GM23338 (cell line): ENCODE measurements at regions not wholly inside any gene's neighbourhood (a gene's known extent, or its start where the extent isn't known, plus 50 kb on each side); places are given as distances from the start of the nearest gene placed in this dataset.

Experiments
- ATAC-seq: fragments of 200-7000 bp; cut with Tn5 transposase; 3 replicates; pipeline ENCODE4 v1.9.1; 2020
- DNase-seq: peaks from one replicate; pipeline ENCODE4 v3.0.0-alpha.2; 2015; ENCODE audit warnings: low spot score
- H2AFZ ChIP-seq: fragments of 200-600 bp; sonication (generic); 2 replicates; pipeline ENCODE4 v1.8.0; 2016; ENCODE audit warnings: antibody characterized with exemption, mild to moderate bottlenecking, moderate library complexity
- H3F3A ChIP-seq: fragments of 200-600 bp; sonication (generic); replicated peaks from 2 replicates; pipeline ENCODE4 v1.8.0; 2017; ENCODE audit warnings: antibody characterized with exemption, mixed run types, low read depth
- H3K27ac ChIP-seq: fragments of 200-600 bp; sonication (generic); 2 replicates; pipeline ENCODE4 v1.6.1; 2016; ENCODE audit warnings: low read depth
- H3K27me3 ChIP-seq: fragments of 200-600 bp; sonication (generic); 2 replicates; pipeline ENCODE4 v1.8.0; 2016; ENCODE audit warnings: mild to moderate bottlenecking, mixed run types, moderate library complexity; ENCODE audit not compliant: insufficient read depth
- H3K36me3 ChIP-seq: fragments of 200-600 bp; sonication (generic); 2 replicates; pipeline ENCODE4 v1.8.0; 2016; ENCODE audit warnings: mild to moderate bottlenecking; ENCODE audit not compliant: insufficient read depth
- H3K4me1 ChIP-seq: fragments of 200-600 bp; sonication (generic); 2 replicates; pipeline ENCODE4 v1.8.0; 2016; ENCODE audit warnings: mild to moderate bottlenecking, moderate library complexity; ENCODE audit not compliant: insufficient read depth
- H3K4me2 ChIP-seq: fragments of 200-600 bp; sonication (generic); 2 replicates; pipeline ENCODE4 v1.7.1; 2017; ENCODE audit warnings: mixed run types
- H3K4me3 ChIP-seq: fragments of 200-600 bp; sonication (generic); 2 replicates; pipeline ENCODE4 v1.6.1; 2016; ENCODE audit warnings: mixed run types
- H3K79me2 ChIP-seq: fragments of 200-600 bp; sonication (generic); replicated peaks from 2 replicates; pipeline ENCODE4 v1.8.0; 2017; ENCODE audit warnings: mild to moderate bottlenecking; ENCODE audit not compliant: insufficient read depth
- H3K9me2 ChIP-seq: fragments of 200-600 bp; sonication (generic); 2 replicates; pipeline ENCODE4 v1.8.0; 2017; ENCODE audit not compliant: insufficient read depth
- H4K20me1 ChIP-seq: fragments of 200-600 bp; sonication (generic); replicated peaks from 2 replicates; pipeline ENCODE4 v1.8.0; 2017; ENCODE audit warnings: mild to moderate bottlenecking; ENCODE audit not compliant: insufficient read depth
- H3K27ac Mint-ChIP-seq: 2 replicates; pipeline ENCODE4 v1.8.0; 2020; ENCODE audit warnings: inconsistent platforms, mild to moderate bottlenecking, moderate library complexity, mixed read lengths
- H3K27me3 Mint-ChIP-seq: 3 replicates; pipeline ENCODE4 v1.8.0; 2022; ENCODE audit warnings: low read depth, mild to moderate bottlenecking, moderate library complexity, mixed read lengths, inconsistent platforms; ENCODE audit not compliant: insufficient read depth, poor library complexity
- H3K36me3 Mint-ChIP-seq: 3 replicates; pipeline ENCODE4 v1.8.0; 2021; ENCODE audit warnings: low read depth, mild to moderate bottlenecking, inconsistent platforms, moderate library complexity, mixed read lengths
- H3K4me1 Mint-ChIP-seq: 3 replicates; pipeline ENCODE4 v1.8.0; 2020; ENCODE audit warnings: mild to moderate bottlenecking, inconsistent platforms, mixed read lengths
- H3K4me3 Mint-ChIP-seq: 3 replicates; pipeline ENCODE4 v1.8.0; 2021; ENCODE audit warnings: moderate library complexity, mild to moderate bottlenecking, inconsistent platforms, mixed read lengths
- H3K9me3 Mint-ChIP-seq: 3 replicates; pipeline ENCODE4 v1.8.0; 2020; ENCODE audit warnings: moderate library complexity, mild to moderate bottlenecking, inconsistent platforms, mixed read lengths
- CREB1 ChIP-seq: fragments of 250-450 bp; sonication (Bioruptor Pico); IDR thresholded peaks from 2 replicates; pipeline ENCODE4 v1.5.0; 2020; ENCODE audit warnings: low read depth, mild to moderate bottlenecking, moderate library complexity
- CTCF ChIP-seq, 2 experiments: fragments of 200-600 bp in 1 of 2; sonication (generic) in 1 of 2; conservative IDR thresholded peaks; 2 replicates each; pipeline versions ENCODE4 v1.5.1 to v1.6.1; 2016 to 2017; ENCODE audit warnings: antibody characterized with exemption in 2 of 2, low read depth in 2 of 2, mild to moderate bottlenecking in 2 of 2, moderate library complexity in 1 of 2
- EZH2 ChIP-seq: fragments of 200-600 bp; sonication (generic); IDR thresholded peaks from one replicate; pipeline ENCODE4 v1.8.0; 2017; ENCODE audit warnings: antibody characterized with exemption, mild to moderate bottlenecking, low read depth; ENCODE audit not compliant: unreplicated experiment
- EZH2phosphoT487 ChIP-seq: fragments of 200-600 bp; sonication (generic); IDR thresholded peaks from one replicate; pipeline ENCODE4 v1.8.1; 2018; ENCODE audit warnings: antibody characterized with exemption; ENCODE audit not compliant: unreplicated experiment
- JUNB ChIP-seq: IDR thresholded peaks from one replicate; pipeline ENCODE4 v1.6.1; 2016; ENCODE audit warnings: antibody characterized with exemption; ENCODE audit not compliant: unreplicated experiment
- NANOG ChIP-seq: IDR thresholded peaks from 2 replicates; pipeline ENCODE4 v1.6.1; 2016; ENCODE audit warnings: antibody characterized with exemption, borderline replicate concordance
- STAT1 ChIP-seq: IDR thresholded peaks from one replicate; pipeline ENCODE4 v1.6.1; 2016; ENCODE audit warnings: antibody characterized with exemption; ENCODE audit not compliant: unreplicated experiment
- ZNF114 ChIP-seq: fragments of 250-450 bp; sonication (Bioruptor Pico); IDR thresholded peaks from 2 replicates; pipeline ENCODE4 v1.5.0; 2020; ENCODE audit warnings: mild to moderate bottlenecking, moderate library complexity
- ZNF331 ChIP-seq: fragments of 250-450 bp; sonication (Bioruptor Pico); IDR thresholded peaks from 2 replicates; pipeline ENCODE4 v1.5.0; 2020; ENCODE audit warnings: low read depth, mild to moderate bottlenecking, moderate library complexity
- TF ChIP-seq, protein P1 (sequence below): fragments of 250-450 bp; sonication (Bioruptor Pico); IDR thresholded peaks from 2 replicates; pipeline ENCODE4 v1.5.0; 2020; ENCODE audit warnings: mild to moderate bottlenecking, moderate library complexity
- TF ChIP-seq, protein P2 (sequence below): IDR thresholded peaks from one replicate; pipeline ENCODE4 v1.6.1; 2018; ENCODE audit warnings: antibody characterized with exemption; ENCODE audit not compliant: unreplicated experiment

DNA sequence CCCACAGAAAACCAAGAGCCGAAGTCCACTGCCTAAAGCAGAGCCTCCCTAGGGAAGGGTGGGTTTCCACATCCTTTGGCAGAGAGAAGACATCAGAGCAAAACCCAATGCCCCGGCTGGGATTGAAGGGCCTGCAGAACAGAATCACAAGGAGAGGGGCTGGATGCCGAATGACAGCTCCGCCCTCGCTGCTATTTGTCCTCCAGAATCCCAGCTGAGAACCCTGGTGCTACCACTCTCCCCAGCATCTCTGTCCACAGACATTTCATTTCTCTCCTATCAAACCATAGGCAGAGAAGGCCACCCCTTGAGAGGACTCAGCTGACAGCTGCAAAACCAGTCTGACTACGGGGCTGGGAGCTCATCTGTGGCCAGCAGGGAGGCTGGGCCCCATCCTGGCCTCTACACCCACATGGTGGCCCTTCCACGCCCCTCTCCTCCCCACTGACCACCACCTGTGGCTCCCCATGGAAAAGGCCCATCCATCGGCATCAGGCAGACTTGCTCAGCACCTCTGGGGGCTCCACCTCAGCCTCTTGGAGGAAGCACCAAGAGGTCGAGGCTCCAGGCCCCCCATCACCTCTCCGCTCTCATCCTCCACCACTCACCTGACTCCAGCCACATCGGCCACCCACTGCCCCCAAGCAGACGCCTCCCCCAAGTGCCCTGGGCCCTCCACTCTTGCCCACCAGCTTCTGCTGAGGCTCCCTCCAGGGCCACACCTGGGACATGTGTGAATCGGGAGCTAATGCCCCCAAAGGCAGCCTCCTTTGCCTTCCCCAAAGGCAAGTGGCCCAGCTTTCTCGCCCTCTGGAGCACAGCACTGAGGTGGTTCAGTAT, 288.5 kb downstream of the C16orf95 start:
- no peak for DNase-seq
- ATAC-seq = no peak
- Histone ChIP-seq H3K4me3 (no peak overlapping the region), H3K27ac (no peak overlapping the region), H3K9me2 (0 out of 2 replicates have a peak, but pooled peaks cover 8% of the 10 kb centered on the region), H3K4me1 (no peaks in the 10 kb centered on the region), H3K79me2 (no peaks in the 10 kb centered on the region), H3K27me3 (no peaks in the 10 kb centered on the region), H2AFZ (no peak overlapping the region), H3F3A (no peaks in the 10 kb centered on the region), H3K36me3 (no peaks in the 10 kb centered on the region), H3K4me2 (no peak overlapping the region), H4K20me1 (no peaks in the 10 kb centered on the region)
- H3K27me3 Mint-ChIP-seq = peaks cover 8% of the 10 kb centered on the region
- no peaks in the 10 kb centered on the region for H3K36me3 Mint-ChIP-seq
- H3K27ac Mint-ChIP-seq = no peak overlapping the region
- H3K9me3 Mint-ChIP-seq = no peaks in the 10 kb centered on the region; the same call in 1 of the 3 replicates
- TF ChIP-seq ZNF114 (CRISPR knock-in tag) = no peak
- TF ChIP-seq CREB1 (CRISPR knock-in tag) = no peak
- no peak for TF ChIP-seq EZH2phosphoT487
- TF ChIP-seq, protein P1, sequence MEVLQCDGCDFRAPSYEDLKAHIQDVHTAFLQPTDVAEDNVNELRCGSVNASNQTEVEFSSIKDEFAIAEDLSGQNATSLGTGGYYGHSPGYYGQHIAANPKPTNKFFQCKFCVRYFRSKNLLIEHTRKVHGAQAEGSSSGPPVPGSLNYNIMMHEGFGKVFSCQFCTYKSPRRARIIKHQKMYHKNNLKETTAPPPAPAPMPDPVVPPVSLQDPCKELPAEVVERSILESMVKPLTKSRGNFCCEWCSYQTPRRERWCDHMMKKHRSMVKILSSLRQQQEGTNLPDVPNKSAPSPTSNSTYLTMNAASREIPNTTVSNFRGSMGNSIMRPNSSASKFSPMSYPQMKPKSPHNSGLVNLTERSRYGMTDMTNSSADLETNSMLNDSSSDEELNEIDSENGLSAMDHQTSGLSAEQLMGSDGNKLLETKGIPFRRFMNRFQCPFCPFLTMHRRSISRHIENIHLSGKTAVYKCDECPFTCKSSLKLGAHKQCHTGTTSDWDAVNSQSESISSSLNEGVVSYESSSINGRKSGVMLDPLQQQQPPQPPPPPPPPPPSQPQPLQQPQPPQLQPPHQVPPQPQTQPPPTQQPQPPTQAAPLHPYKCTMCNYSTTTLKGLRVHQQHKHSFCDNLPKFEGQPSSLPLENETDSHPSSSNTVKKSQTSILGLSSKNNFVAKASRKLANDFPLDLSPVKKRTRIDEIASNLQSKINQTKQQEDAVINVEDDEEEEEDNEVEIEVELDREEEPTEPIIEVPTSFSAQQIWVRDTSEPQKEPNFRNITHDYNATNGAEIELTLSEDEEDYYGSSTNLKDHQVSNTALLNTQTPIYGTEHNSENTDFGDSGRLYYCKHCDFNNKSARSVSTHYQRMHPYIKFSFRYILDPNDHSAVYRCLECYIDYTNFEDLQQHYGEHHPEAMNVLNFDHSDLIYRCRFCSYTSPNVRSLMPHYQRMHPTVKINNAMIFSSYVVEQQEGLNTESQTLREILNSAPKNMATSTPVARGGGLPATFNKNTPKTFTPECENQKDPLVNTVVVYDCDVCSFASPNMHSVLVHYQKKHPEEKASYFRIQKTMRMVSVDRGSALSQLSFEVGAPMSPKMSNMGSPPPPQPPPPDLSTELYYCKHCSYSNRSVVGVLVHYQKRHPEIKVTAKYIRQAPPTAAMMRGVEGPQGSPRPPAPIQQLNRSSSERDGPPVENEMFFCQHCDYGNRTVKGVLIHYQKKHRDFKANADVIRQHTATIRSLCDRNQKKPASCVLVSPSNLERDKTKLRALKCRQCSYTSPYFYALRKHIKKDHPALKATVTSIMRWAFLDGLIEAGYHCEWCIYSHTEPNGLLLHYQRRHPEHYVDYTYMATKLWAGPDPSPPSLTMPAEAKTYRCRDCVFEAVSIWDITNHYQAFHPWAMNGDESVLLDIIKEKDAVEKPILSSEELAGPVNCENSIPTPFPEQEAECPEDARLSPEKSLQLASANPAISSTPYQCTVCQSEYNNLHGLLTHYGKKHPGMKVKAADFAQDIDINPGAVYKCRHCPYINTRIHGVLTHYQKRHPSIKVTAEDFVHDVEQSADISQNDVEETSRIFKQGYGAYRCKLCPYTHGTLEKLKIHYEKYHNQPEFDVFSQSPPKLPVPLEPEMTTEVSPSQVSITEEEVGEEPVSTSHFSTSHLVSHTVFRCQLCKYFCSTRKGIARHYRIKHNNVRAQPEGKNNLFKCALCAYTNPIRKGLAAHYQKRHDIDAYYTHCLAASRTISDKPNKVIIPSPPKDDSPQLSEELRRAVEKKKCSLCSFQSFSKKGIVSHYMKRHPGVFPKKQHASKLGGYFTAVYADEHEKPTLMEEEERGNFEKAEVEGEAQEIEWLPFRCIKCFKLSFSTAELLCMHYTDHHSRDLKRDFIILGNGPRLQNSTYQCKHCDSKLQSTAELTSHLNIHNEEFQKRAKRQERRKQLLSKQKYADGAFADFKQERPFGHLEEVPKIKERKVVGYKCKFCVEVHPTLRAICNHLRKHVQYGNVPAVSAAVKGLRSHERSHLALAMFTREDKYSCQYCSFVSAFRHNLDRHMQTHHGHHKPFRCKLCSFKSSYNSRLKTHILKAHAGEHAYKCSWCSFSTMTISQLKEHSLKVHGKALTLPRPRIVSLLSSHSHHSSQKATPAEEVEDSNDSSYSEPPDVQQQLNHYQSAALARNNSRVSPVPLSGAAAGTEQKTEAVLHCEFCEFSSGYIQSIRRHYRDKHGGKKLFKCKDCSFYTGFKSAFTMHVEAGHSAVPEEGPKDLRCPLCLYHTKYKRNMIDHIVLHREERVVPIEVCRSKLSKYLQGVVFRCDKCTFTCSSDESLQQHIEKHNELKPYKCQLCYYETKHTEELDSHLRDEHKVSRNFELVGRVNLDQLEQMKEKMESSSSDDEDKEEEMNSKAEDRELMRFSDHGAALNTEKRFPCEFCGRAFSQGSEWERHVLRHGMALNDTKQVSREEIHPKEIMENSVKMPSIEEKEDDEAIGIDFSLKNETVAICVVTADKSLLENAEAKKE (CRISPR knock-in tag) = no peak
- TF ChIP-seq ZNF331 = no peak
- TF ChIP-seq JUNB = no peak
- no peak for TF ChIP-seq EZH2
- TF ChIP-seq, protein P2, sequence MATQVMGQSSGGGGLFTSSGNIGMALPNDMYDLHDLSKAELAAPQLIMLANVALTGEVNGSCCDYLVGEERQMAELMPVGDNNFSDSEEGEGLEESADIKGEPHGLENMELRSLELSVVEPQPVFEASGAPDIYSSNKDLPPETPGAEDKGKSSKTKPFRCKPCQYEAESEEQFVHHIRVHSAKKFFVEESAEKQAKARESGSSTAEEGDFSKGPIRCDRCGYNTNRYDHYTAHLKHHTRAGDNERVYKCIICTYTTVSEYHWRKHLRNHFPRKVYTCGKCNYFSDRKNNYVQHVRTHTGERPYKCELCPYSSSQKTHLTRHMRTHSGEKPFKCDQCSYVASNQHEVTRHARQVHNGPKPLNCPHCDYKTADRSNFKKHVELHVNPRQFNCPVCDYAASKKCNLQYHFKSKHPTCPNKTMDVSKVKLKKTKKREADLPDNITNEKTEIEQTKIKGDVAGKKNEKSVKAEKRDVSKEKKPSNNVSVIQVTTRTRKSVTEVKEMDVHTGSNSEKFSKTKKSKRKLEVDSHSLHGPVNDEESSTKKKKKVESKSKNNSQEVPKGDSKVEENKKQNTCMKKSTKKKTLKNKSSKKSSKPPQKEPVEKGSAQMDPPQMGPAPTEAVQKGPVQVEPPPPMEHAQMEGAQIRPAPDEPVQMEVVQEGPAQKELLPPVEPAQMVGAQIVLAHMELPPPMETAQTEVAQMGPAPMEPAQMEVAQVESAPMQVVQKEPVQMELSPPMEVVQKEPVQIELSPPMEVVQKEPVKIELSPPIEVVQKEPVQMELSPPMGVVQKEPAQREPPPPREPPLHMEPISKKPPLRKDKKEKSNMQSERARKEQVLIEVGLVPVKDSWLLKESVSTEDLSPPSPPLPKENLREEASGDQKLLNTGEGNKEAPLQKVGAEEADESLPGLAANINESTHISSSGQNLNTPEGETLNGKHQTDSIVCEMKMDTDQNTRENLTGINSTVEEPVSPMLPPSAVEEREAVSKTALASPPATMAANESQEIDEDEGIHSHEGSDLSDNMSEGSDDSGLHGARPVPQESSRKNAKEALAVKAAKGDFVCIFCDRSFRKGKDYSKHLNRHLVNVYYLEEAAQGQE = no peak
- TF ChIP-seq STAT1 = no peak
- TF ChIP-seq CTCF (conservative IDR thresholded peaks at IDR 0.05; ENCODE audit: low read depth in 2 of 2) = no peak
- TF ChIP-seq NANOG = no peak
- H3K4me1 Mint-ChIP-seq = no peaks in the 10 kb centered on the region; the same call in 1 of the 3 replicates
- no peak overlapping the region for H3K4me3 Mint-ChIP-seq
